SH-SY5Y (cell line): ENCODE measurements at regions not wholly inside any gene's neighbourhood (a gene's known extent, or its start where the extent isn't known, plus 50 kb on each side); places are given as distances from the start of the nearest gene placed in this dataset.

Experiments
- GATA2 ChIP-seq: IDR thresholded peaks from 2 replicates; pipeline ENCODE4 v1.6.1; 2011; ENCODE audit warnings: mild to moderate bottlenecking, low read depth, low read length
- GATA3 ChIP-seq: IDR thresholded peaks from 2 replicates; pipeline ENCODE4 v1.6.1; 2011; ENCODE audit warnings: low read depth, mild to moderate bottlenecking, low read length, moderate library complexity

GRCh38 chr20:60378620-60379019 is 420.4 kb downstream of the CDH26 start:
- TF ChIP-seq GATA3 = no peak
- TF ChIP-seq GATA2 = no peak
